ENCODE measurements at regions not wholly inside any gene's neighbourhood (a gene's known extent, or its start where the extent isn't known, plus 50 kb on each side); places are given as distances from the start of the nearest gene placed in this dataset.

DNA sequence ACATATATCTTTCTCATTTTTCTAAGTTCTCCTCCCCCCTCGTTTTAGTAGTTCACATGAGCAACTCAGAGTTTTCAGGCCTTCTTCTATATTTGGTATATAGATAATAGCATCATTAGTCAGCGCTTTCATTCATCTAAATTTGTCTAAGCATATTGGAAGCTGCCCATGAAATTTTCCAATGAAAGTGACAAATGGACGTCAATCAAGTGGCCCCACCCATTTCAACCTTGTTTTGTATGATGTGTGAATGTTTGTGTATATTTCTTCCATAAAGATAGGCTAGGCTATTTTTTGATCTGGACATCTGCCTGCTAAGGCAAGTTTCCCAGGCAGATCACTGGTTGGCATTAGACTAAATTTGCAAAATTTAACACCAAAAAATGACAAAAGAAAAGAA, 104.0 kb upstream of the SSBP2 start:
- no peak for DNase-seq

DNA sequence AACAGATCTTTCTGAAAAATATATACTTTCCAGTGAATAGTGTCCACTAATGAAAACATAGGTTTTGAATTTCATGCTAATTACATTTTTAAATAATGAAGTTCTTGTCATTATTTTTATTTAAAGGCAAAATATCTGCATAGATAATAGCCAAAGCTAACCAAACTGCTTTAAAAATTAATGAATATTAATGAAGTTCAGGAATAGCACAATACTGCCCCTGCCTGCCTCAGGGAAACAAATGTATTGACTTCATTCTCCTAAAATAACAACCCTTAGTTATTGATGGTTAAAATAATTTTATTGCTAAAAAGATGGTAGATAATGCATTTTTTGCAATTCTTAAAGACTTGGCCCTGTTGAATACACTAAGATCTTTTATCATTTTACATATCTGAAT, 103.6 kb upstream of the SSBP2 start:
- no peak for DNase-seq

DNA sequence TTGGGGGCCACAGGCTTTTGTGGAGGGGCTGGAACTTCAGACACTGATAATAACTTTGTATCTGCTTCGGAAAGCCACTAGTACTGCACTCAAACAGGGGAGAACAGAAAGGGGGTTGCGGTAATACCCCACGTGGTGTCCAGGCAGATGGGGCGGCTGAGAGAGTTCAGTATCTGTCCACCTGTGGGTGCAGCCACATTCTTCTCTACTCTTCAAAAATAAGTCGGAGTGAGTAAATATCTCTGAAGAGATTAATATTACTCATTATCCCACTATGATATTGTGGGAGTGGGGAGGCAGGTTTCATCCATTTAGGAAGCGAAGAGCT, 102.1 kb upstream of the SSBP2 start:
- DNase-seq: no peak

DNA sequence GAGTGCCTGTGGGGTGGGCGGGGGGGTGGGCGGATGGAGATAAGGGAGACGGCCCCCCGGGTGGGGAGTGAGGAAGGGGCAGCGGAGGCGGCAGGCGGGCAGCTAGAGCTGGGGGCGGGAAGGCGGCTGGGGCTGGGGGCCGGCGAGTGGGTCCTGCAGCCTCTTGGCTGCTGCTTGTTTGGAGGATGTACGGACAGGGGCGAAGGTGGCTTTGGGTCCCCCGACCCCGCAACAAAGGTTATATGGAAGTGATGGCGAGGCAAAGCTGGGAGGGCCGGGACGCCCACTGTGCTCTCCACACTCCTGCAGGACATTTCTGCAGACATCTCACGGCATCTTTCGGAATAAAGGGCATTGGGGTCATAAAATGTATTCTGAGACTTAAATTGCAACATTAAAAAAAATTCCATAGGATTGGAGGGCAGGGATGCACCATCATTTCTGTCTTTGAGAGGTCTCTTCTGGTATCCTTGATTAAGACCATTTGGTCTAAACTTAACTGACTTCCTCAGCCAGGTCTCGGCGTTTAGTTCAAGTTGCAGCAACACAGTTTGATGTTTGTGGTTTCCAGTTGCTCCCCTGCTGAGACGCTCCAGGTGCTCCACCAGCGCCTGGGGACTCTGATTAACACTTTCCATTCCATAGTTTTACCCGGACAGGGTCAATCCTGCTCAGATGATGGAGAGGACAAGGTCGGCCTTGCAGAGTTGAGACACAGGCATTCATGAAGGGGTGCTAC, 101.6 kb upstream of the SSBP2 start:
- peak in 1 of 2 donors; percentile 11 for DNase-seq

DNA sequence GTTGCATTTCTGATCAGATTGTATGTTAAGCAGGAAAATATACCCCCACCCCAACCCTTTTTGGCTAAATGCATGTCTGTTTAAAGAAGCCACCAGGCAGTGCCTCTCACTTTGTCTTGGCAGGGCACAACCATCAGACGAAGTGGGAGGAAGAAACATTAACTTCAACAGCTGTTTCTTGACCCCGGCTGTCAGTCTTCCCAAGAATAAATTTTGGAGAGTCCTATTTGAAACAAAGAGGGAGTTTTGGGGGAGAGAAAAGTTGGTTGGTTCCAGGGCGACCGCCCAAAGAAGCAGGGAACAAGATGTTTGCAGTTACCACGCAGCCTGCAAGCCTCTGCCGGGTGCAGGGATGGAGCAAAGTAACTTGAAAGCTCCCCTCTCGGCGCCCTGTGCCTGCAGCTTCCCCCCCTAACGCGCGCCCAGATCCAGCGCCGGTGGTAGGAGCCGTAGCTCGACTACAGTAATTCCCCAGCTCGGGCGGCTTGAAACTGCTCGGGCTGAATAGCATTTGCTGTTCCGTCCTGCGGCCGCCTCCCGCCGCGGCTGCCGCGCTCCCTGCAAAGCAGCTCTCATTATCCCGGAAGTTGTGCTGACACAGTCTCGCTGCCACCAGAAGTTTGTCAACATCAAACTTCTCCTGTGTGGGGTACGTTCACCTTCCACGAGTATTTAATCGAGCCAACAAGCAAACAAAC, 100.7 kb upstream of the SSBP2 start:
- DNase-seq: peak; percentile 83 to 85

DNA sequence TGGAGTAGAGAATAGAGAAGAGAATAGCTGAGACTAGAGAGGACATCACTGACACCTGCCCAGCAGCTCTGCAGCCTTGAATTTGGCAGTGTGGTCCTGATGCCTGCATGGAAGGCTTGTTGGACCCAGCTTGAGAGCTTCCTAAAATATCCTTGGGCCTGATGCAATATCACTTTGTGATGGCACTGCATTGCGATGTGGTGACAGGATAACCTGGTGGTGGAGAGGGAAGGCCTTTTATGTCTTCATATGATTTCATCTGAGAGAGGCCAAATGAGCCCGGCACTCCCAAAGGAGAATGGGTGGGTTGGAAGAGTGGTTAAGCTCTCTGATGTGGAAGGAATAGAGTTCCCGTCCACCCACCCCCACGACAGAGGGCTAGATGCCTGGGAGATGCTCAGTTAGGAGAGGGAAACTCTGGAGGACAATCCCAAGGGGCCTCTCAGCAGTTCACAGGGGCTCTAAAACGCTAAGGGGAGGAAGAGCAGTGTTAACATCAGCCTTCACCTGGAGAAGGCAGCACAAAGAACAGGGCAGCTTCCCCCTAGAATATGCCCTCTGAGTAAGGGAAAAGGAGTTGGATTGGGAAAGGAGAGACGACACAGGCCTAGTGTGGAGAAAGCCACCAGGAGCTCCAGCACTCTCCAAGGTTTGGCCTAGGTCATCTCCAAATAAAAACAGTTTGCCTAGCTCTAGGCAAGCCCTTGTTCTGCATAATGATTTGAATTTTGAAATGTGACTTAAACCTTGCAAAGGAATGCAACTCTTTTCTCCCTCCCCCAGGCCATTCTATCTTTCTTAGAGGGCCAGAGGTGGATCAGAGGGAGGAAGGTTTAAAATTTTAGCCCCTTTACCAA, 99.8 kb upstream of the SSBP2 start:
- no peak for DNase-seq

DNA sequence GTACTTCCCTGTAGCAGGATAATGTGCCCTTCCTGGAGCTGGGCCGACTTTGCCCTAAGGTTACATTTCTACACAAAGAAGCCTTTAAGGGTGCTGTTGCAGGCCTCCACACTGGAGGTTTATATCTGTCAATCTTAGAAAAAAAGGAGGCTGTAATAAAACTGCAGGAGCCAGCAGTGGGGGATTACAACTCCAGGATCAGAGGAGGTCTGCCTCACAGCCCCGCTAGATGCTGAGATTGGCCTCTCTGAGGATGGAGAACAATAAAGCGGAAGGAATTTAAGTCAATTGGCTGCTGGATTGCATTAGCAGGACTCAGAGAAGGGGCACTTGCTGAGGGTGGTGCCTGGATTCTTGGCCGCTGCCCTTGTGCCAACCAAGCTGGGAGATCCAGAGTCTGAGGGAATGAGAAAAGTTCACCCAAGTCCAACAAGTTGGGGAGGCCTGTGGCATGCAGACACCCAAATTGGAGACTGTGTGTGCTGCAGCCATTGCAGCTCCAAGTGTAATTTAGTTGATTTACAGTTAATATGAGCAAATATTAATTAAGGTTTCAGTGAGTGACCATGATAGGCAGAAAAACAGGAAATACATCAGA, 99.0 kb upstream of the SSBP2 start:
- DNase-seq: no peak

DNA sequence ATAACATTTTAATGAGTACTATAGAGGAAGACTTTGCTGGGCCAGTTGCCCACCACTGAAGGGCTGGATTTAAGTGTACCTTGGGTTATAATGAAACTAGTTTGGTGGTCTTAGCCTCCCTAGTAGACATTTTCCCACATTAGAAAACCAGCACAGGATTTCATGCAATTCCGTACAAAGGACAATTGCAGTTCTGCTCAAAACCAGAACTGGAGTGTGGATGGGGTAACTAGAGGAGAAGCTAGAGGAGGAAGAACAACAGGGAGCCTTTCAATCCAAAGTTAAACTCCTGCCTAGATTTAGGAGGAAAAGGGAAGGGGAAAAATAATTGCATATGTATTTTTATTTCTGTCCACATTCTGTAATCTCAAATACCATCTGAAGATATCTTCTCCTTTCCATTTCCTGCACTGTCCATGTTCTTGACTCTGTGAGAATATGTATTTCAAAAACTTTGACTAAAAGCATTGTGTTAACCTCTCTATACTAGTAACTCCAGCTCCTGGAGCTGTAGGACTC, 97.5 kb upstream of the SSBP2 start:
- no peak for DNase-seq

DNA sequence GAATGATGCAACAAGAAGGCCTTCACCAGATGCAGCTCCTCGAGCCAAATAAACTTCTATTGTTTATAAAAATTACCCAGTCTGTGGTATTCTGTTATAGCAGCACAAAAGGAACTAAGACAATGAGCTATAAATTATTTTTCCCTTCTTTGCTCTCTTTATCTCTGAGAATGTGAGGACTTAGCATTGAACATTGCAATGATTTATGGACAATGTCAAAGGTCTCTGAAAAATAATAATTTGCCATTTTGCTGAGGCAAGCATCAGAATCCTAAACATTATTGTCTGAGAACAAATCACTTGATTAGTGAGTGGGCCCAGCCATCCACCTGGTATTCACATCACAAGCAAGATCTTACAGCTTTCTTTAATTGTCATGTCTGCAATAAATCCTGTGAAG, 95.4 kb upstream of the SSBP2 start:
- no peak for DNase-seq

DNA sequence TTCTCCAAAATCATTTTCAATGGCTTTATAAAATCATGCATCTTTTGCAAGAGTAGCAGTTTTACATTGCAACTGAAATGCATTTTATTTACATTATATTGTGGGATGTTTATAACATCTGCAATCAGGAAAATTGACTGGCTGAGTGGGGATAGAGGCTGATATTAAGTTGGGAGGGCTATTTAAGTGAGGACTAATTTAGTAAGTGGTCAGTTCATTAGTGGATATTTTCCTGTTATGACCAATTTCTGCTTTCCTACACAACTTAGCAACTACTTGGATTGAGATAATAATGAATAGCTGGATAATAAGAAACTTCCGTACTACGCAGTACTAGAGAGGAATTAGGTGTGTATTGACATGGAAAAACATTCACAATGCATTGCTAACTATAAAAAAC, 92.9 kb upstream of the SSBP2 start:
- no peak for DNase-seq

DNA sequence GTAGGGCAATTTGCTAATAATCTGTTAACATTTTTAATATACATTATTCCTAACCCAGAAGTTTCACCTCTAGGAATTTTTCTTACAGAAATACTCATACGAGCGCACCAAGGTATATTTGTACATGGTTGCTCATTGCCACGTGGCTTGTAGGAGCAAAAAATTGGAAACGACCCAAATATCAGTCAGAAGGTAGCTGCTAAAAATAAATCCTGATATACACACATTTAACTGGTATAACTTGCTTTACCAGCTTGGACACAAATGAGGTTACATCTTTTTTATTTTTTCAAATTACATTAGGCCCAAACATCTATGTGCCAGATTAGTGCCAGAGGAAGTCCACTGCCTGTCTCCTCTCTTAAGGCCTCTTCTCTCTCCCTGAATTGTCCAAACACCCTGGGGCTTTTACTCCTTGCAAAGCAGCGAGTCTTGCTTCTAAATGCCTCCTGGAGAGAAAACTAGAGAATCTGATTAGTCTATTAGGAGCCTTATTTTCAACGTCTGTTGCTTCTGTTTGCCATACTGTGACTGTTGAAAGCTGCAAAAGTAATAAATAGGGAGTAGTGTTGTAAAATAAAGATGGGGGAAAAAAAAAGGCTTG, 92.0 kb upstream of the SSBP2 start:
- DNase-seq: no peak

DNA sequence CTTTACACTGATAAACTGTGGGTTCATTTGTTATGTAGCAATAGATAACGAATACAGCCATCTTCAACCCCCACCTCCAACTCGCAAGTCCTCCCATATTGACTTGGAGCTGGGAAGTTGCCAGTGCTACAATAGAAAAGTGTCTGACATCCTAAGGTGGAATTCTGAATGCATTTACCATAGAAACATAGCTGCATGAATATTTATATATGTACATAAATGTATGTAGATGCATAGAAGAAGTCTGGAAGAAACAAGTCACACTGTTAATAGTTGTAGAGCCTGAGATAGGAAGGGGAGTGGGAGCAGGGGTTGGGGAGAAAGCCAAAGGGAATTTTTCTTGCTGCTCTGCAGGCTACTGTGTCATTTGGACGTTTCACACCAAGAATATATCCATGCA, 88.1 kb upstream of the SSBP2 start:
- DNase-seq: no peak

DNA sequence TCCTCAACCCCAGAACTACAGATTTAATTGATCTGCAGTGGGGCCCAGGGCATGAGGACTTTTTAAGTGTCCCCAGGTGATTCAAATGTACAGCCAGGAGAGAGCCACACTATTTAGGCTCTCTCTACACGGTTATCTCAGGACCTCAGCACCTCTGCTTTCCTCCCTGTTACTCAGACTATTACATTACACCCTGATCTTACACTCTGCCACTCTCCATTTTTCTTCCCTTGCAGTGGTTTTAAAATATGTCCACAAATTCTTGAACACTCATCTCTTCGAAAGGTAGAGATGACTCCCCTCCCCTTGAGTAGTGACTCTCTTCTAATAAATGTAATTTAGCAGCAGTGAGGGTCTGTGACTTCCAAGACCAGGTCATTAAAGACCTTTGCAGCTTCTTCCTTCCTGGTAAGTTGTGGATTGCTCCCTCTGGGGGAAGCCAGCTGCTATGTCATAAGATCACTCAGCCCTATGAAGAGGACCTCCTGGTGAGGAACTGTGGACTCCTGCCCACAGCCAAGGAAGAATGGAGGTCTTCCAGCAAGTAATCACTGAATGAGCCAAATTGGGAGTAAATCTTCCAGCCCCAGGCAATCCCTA, 87.5 kb upstream of the SSBP2 start:
- DNase-seq: no peak

DNA sequence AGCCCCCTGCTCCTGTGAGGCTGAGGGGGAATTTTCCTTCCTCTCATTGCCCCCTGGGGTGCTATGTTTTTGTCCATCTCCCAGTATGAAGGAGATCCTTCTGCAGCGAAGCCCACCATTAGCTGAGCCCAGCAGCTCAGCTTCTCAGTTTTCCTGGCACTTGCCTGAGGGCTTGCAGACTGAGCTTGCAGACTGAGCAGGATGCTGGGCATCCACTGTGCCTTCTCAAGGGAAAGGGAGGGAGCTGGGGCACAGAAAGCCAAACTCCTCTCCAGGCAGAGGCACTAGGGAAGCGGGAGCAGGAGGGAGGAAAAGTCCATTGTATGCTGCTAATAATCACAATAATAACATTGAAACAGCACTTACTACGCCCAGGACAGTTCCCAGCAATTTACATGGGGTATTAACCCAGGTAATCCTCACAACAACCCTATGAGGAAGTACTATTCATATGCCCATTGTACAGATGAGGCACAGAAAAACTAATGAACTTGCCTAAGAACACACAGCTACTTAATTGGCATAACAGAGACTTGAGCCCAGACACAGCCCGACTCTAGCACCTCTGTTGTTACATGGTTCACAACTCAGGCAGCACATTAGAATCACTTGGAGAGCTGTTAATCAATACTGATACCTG, 86.9 kb upstream of the SSBP2 start:
- DNase-seq: no peak

DNA sequence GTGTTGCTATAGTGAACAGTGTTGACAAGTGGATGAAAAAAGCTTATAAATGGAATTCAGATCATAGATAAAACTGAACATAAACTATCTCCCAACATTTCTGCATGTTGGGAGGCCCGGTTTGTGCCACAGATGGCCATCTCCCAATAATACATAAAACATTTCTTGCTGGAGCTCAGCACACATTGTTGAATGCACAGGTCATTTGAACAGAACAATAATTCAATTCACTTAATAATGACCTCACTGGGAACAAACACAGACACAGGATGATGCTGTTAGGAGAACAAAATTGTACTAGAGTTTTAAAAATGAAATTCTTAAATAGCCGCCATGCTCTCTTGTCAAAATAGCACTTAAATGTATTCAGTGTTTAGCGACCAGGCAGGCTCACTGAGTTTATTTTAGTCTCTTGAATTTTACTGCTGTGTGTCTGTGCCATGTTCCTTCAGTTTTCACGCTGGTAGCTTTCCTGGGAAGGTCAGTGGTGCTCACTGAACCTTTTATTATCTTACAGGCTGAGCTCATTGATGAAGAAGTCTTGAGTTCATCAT, 85.0 kb upstream of the SSBP2 start:
- DNase-seq: no peak

DNA sequence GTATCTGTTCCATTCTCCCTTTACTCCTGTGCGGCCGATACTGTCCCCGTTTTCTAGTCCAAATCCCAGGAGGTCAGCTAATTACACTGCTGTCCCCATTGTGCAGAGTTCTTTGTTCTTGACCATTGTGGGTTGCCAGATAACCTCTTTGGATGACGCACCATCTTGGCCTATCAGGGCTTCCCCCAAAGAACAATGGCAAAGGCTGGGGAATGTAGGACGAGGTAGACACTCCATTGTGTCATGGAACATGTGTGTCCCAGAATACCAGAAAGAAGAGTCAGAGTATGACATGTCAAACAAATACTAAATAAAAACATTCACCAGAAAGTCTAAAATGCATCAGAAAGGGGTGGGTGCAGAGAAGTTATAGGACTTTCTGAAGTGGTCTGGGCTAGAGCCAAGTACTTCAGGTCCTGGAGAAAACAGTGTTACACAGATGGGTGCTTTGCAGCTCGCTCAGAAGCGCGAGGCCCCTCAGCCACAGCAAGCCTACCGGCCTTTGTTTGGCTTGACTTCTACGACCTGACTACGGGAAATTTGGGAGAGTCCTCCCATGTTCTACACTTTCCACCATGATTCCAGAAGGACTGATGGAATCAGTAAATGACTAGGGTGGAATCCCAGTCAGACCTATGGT, 83.2 kb upstream of the SSBP2 start:
- no peak for DNase-seq

DNA sequence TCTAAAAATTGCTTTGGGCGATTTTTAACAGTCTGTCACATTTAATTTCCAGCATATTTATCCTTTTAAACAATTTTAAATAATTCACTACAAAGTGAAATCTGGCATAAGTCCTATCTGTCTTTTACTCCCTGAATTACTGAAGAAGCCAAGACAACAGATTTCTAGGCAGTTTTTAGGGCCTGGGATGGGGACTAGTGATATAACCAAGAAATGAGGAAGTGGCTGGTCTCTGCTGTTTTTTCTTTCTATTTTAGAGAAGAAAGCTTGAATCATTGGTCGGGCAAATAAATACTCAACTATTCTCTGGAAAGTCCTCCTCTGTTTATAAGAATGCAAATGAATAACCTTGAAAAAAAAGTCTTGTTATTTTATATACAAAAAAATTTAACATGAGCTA, 79.7 kb upstream of the SSBP2 start:
- DNase-seq: no peak

DNA sequence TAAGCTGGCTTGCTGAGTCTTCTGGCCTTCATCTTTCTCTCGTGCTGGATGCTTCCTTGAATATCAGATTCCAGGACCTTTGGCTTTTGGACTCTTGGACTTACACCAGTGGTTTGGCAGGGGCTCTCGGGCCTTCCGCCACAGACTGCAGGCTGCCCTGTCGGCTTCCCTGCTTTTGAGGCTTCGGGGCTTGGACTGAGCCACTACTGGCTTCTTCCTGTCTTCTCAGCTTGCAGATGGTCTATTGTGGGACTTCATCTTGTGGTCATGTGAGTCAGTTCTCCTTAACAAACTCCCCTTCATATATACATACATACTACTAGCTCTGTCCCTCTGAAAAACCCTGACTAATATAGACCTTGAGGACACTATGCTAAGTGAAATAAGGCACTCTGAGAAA, 78.3 kb upstream of the SSBP2 start:
- no peak for DNase-seq

DNA sequence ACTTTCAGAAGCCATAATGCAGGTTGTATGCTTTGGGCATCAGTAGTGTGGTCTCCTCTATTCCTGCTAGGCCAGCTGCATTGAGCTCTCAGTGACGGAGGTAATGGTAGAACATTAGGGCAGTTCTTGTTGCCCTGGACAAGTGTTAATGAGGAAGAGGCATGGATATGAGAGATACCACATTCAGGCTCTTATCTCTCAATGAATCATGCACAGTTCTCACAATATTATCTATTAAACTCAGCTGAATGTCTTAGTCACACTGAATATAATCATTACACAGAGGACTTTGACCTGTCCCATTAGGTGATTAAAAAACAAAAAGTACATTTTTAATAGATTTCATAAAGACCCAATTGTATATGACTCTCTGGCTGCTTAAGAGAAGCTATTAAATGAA, 76.6 kb upstream of the SSBP2 start:
- DNase-seq: no peak

DNA sequence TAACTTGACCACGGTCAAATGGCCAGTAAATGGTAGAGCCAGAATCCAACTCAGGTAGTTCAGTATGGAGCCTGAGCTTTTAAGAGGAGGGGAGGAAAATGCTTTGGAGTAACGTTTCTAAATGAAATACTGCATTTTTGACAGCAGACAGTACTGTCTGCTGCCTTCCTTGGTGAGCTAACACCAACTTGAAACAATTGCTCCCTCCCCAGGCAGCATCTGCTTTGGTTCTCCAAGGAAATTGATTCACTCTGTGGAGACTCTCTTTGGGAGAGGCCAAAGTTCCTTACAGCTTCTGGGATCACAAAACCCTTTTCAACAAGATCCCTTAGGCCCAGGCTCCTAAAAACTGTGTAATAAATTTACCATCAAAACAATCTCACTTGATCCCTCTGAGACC, 75.2 kb upstream of the SSBP2 start:
- no peak for DNase-seq

DNA sequence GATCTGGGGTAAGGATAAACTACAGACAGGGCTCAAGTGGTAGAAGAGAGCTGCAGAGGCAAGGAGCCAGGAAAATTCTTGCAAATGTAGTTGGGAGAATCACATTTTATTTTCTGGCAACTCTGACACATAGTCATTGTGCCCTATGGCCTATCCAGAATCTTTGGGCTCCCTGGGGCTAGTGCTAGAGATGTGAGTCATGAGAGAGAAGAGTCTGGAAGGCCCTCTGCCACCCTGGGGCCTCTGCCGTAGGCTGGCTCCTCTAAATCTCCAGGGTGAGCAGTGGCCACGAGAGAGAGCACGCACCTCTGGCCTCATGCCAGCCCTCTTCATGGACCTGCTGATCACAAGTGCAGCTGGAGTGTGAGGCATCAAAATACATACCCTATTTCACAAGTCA, 74.3 kb upstream of the SSBP2 start:
- DNase-seq: no peak
